MM.1S (cell line): ENCODE measurements at regions not wholly inside any gene's neighbourhood (a gene's known extent, or its start where the extent isn't known, plus 50 kb on each side); places are given as distances from the start of the nearest gene placed in this dataset.
"Not testable (repeated sequence)": the region's sequence is repeated elsewhere in the genome, so short reads cannot be mapped to it uniquely, and the experiment has no call there.

Experiments
- DNase-seq: peaks from one replicate; pipeline ENCODE4 v3.0.0-alpha.2; 2015
- H2AFZ ChIP-seq: fragments of 300-600 bp; sonication (generic); 2 replicates; pipeline ENCODE4 v1.6.0; 2016; ENCODE audit warnings: antibody characterized with exemption, low read length
- H3F3A ChIP-seq: fragments of 300-600 bp; sonication (generic); 2 replicates; pipeline ENCODE4 v1.6.1; 2016; ENCODE audit warnings: mild to moderate bottlenecking, antibody characterized with exemption, low read length, moderate library complexity, mixed read lengths; ENCODE audit not compliant: insufficient read depth
- H3K27ac ChIP-seq: fragments of 300-600 bp; sonication (generic); 2 replicates; pipeline ENCODE4 v1.5.1; 2016; ENCODE audit warnings: mild to moderate bottlenecking, low read length
- H3K27me3 ChIP-seq: fragments of 300-600 bp; sonication (generic); replicated peaks from 2 replicates; pipeline ENCODE4 v1.6.0; 2016; ENCODE audit warnings: low read length; ENCODE audit not compliant: insufficient read depth
- H3K36me3 ChIP-seq: fragments of 300-600 bp; sonication (generic); replicated peaks from 2 replicates; pipeline ENCODE4 v1.6.1; 2016; ENCODE audit warnings: mild to moderate bottlenecking, low read length, mixed read lengths; ENCODE audit not compliant: insufficient read depth
- H3K4me1 ChIP-seq: fragments of 300-600 bp; sonication (generic); 2 replicates; pipeline ENCODE4 v1.6.1; 2016; ENCODE audit warnings: low read length, mixed read lengths
- H3K4me2 ChIP-seq: fragments of 300-600 bp; sonication (generic); 2 replicates; pipeline ENCODE4 v1.6.0; 2016; ENCODE audit warnings: low read depth, low read length
- H3K4me3 ChIP-seq: fragments of 300-600 bp; sonication (generic); 2 replicates; pipeline ENCODE4 v1.5.1; 2016; ENCODE audit warnings: low read length, mixed read lengths
- H3K79me2 ChIP-seq: fragments of 300-600 bp; sonication (generic); 2 replicates; pipeline ENCODE4 v1.6.1; 2016; ENCODE audit warnings: mixed run types, low read length, mixed read lengths
- H3K9ac ChIP-seq: fragments of 300-600 bp; sonication (generic); 2 replicates; pipeline ENCODE4 v1.6.1; 2016; ENCODE audit warnings: low read length, mixed read lengths
- H3K9me2 ChIP-seq: fragments of 300-600 bp; sonication (generic); replicated peaks from 2 replicates; pipeline ENCODE4 v1.6.1; 2016; ENCODE audit warnings: mild to moderate bottlenecking, low read length, mixed read lengths; ENCODE audit not compliant: insufficient read depth
- H3K9me3 ChIP-seq: fragments of 300-600 bp; sonication (generic); replicated peaks from 2 replicates; pipeline ENCODE4 v1.6.1; 2016; ENCODE audit warnings: mild to moderate bottlenecking, low read length, mixed read lengths; ENCODE audit not compliant: insufficient read depth
- H4K20me1 ChIP-seq: fragments of 300-600 bp; sonication (generic); 2 replicates; pipeline ENCODE4 v1.6.1; 2016; ENCODE audit warnings: mild to moderate bottlenecking, low read length, moderate library complexity, mixed read lengths; ENCODE audit not compliant: insufficient read depth
- CTCF ChIP-seq: fragments of 300-600 bp; sonication (generic); IDR thresholded peaks from 2 replicates; pipeline ENCODE4 v1.5.1; 2016; ENCODE audit warnings: antibody characterized with exemption, low read length, mixed read lengths
- EZH2 ChIP-seq: fragments of 300-600 bp; sonication (generic); optimal IDR thresholded peaks from 2 replicates; pipeline ENCODE3; 2017; ENCODE audit warnings: low read depth, mild to moderate bottlenecking, antibody characterized with exemption, low read length, mixed read lengths
- EZH2phosphoT487 ChIP-seq: fragments of 300-600 bp; sonication (generic); IDR thresholded peaks from 2 replicates; pipeline ENCODE4 v1.6.1; 2018; ENCODE audit warnings: antibody characterized with exemption, low read length

DNA sequence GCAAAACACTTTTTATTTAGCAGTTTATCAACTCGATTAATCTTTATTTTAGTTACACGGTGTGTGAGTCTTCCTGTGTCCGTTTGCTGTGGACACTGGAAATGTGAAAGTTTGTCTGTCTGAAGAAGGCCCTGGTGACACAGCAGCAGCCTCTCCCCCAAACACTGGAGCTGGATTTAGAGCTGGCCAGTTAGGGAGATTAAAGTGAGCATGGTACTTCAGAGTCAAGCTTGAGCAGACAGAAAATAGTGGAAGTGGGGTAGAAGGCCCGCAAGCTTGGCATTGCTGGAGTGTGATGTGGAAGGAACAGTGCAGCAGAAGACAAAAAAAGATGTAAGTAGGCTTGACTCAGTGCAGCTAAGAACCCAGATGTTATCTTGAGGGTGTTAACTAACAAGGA, 85.9 kb downstream of the POM121L12 start:
- Histone ChIP-seq H3K79me2 (no peaks in the 10 kb centered on the region), H3K27me3 (no peaks in the 10 kb centered on the region), H3F3A (no peaks in the 10 kb centered on the region), H3K9ac (no peak overlapping the region), H3K4me1 (no peaks in the 10 kb centered on the region), H3K4me3 (no peak overlapping the region), H3K4me2 (no peak overlapping the region), H2AFZ (no peak overlapping the region), H3K9me3 (no peaks in the 10 kb centered on the region), H3K36me3 (no peaks in the 10 kb centered on the region), H3K27ac (no peak overlapping the region), H3K9me2 (no peaks in the 10 kb centered on the region), H4K20me1 (no peaks in the 10 kb centered on the region)
- no peak for TF ChIP-seq CTCF
- DNase-seq: no peak

GRCh38 chr7:53131697-53132096, 96.3 kb downstream of the POM121L12 start:
- H3K27me3 ChIP-seq: no peaks in the 10 kb centered on the region
- H3K79me2 ChIP-seq: no peaks in the 10 kb centered on the region

GRCh38 chr7:53151496-53151895, 116.1 kb downstream of the POM121L12 start:
- Histone ChIP-seq H3K36me3 (no peaks in the 10 kb centered on the region), H3K9me3 (no peaks in the 10 kb centered on the region), H3K4me1 (no peaks in the 10 kb centered on the region), H3F3A (no peaks in the 10 kb centered on the region), H3K27me3 (no peaks in the 10 kb centered on the region), H3K9ac (no peak overlapping the region), H3K79me2 (no peaks in the 10 kb centered on the region), H3K27ac (no peak overlapping the region), H3K4me3 (no peak overlapping the region), H3K9me2 (no peaks in the 10 kb centered on the region), H3K4me2 (no peak overlapping the region), H4K20me1 (no peaks in the 10 kb centered on the region), H2AFZ (no peak overlapping the region)
- DNase-seq: no peak
- TF ChIP-seq EZH2phosphoT487 (no peak), CTCF (no peak), EZH2 (no peak)

More at GRCh38 chr7:53131697-53132096, 96.3 kb downstream of the POM121L12 start:
- H2AFZ ChIP-seq: no peak overlapping the region
- no peaks in the 10 kb centered on the region for H3K9me3 ChIP-seq
- DNase-seq: no peak
- no peak overlapping the region for H3K9ac ChIP-seq
- no peak overlapping the region for H3K27ac ChIP-seq
- no peaks in the 10 kb centered on the region for H4K20me1 ChIP-seq
- no peak overlapping the region for H3K4me2 ChIP-seq
- H3K36me3 ChIP-seq: no peaks in the 10 kb centered on the region
- no peak for TF ChIP-seq EZH2
- TF ChIP-seq CTCF: no peak
- no peak for TF ChIP-seq EZH2phosphoT487
- no peaks in the 10 kb centered on the region for H3K4me1 ChIP-seq
- H3F3A ChIP-seq: no peaks in the 10 kb centered on the region
- H3K9me2 ChIP-seq: no peaks in the 10 kb centered on the region
- no peak overlapping the region for H3K4me3 ChIP-seq

DNA sequence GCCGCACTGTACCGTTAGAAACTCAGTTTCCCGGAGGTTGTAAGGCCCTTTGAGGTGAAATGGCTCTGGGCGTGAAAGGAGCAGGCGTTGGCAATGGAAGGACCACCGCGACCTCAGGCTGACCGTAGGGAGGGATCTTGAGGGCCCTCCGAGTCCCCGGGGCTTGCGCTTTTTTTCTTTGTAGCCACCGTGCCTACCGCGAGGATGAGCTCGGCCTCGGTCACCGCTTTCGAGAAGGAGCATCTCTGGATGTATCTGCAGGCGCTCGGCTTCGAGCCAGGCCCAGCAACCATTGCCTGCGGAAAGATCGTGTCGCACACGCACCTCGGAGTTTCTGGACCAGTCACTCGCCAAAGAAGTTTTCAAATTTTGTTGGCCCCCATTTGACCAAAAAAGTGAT, 151.8 kb downstream of the POM121L12 start:
- H3K4me3 ChIP-seq, H4K20me1 ChIP-seq, H3K27ac ChIP-seq, H3K27me3 ChIP-seq, H3F3A ChIP-seq, H3K36me3 ChIP-seq, H3K4me1 ChIP-seq, H3K9me2 ChIP-seq, DNase-seq, H3K9ac ChIP-seq, H3K9me3 ChIP-seq, H3K79me2 ChIP-seq, H2AFZ ChIP-seq, H3K4me2 ChIP-seq: not testable (repeated sequence)
